ENCODE measurements at regions not wholly inside any gene's neighbourhood (a gene's known extent, or its start where the extent isn't known, plus 50 kb on each side); places are given as distances from the start of the nearest gene placed in this dataset.

- TF ChIP-seq EZH2 (IDR thresholded peaks at IDR 0.05), result no peak
- TF ChIP-seq POLR2AphosphoS5 (IDR thresholded peaks at IDR 0.05; ENCODE audit: borderline replicate concordance, low read depth, low read length), result no peak
Measured at GRCh38 chr12:76173756-76174155, 89.3 kb upstream of the NAP1L1 start.
